SK-N-MC (cell line): ENCODE measurements at regions not wholly inside any gene's neighbourhood (a gene's known extent, or its start where the extent isn't known, plus 50 kb on each side); places are given as distances from the start of the nearest gene placed in this dataset.

Experiments used
- EZH2 ChIP-seq: fragments of 200-600 bp; sonication (generic); IDR thresholded peaks from one replicate; pipeline ENCODE4 v1.6.1; 2017; ENCODE audit warnings: antibody characterized with exemption
- FOXP2 ChIP-seq: optimal IDR thresholded peaks from 2 replicates; pipeline ENCODE3; 2011; ENCODE audit warnings: mild to moderate bottlenecking, moderate library complexity; ENCODE audit not compliant: insufficient read depth; ENCODE audit errors: extremely low read length, control extremely low read depth
- POLR2AphosphoS5 ChIP-seq: IDR thresholded peaks from 2 replicates; pipeline ENCODE4 v1.6.1; 2012; ENCODE audit warnings: mild to moderate bottlenecking, low read depth, low read length, borderline replicate concordance

GRCh38 chr18:49701190-49701589 is 112.1 kb downstream of the ACAA2 start:
- TF ChIP-seq POLR2AphosphoS5 (no peak), EZH2 (no peak), FOXP2 (no peak)
